ENCODE measurements at regions not wholly inside any gene's neighbourhood (a gene's known extent, or its start where the extent isn't known, plus 50 kb on each side); places are given as distances from the start of the nearest gene placed in this dataset.

- no peak for DNase-seq (ENCODE audit: low spot score)
Measured at GRCh38 chr14:97506626-97507025, 709.4 kb downstream of the VRK1 start.

GRCh38 chr14:97513891-97514290 is 716.7 kb downstream of the VRK1 start:
- DNase-seq (ENCODE audit: low spot score): no peak

- DNase-seq (ENCODE audit: low spot score): no peak
Measured at GRCh38 chr14:97517566-97518234, 720.5 kb downstream of the VRK1 start.

GRCh38 chr14:97523936-97524335 is 726.8 kb downstream of the VRK1 start:
- DNase-seq (ENCODE audit: low spot score): peak; percentile 85

DNA sequence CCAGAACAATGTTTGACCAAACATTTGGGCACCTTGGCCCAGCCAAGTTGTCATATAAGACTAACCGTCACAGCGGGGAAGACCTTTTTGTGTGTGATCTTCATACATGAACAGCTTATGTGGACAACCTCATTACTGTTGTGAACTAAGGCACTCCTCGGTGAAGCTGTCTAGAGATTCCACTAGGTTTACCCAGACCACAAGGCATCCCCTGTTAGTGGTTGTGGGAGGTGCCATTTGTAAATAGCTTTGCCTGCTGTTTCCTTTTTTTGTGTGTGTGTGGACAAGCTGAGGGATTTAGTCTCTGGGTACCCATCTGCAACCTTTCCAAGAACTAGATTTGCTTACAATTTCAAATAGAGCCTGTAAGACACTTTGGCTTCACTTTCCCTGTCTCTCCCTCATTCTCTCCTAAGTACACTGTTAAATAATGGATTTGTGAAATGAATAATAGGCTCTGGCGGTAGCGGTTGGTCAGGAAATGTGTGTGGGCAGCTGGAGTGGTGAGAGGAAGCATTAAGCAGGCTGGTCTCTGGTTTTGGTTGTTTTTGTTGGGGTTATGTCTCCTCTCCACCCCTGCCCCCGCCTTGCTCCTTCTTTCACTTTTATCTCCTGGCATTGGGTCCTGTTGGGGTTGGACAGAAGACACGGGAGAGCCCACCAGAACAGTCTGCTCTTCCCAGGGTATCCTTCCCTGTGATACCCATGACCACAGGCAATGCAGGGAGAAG is 727.6 kb downstream of the VRK1 start:
- DNase-seq (ENCODE audit: low spot score): peak; percentile 52

DNA sequence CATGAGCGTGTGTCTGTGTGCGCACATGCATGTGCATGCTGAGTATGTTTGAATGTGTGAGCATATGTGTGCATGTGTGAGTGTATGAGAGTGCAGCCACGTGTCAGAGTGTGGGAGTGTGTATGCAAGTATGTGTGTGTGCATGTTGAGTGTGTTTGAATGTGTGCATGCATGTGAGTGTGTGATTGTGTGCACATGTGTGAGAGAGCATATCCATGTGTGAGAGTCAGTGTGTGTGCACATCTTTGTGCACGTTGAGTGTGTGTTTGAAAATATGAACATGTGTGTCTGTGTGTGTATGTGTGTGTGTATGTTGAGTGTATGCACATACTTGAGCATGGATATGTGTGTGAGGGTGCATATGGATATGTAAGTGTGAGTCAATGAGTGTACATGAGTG is 730.8 kb downstream of the VRK1 start:
- no peak for DNase-seq (ENCODE audit: low spot score)

- no peak for DNase-seq (ENCODE audit: low spot score)
Measured at GRCh38 chr14:97532052-97532451, 734.9 kb downstream of the VRK1 start.

GRCh38 chr14:97536421-97536820 is 739.2 kb downstream of the VRK1 start:
- no peak for DNase-seq (ENCODE audit: low spot score)

DNA sequence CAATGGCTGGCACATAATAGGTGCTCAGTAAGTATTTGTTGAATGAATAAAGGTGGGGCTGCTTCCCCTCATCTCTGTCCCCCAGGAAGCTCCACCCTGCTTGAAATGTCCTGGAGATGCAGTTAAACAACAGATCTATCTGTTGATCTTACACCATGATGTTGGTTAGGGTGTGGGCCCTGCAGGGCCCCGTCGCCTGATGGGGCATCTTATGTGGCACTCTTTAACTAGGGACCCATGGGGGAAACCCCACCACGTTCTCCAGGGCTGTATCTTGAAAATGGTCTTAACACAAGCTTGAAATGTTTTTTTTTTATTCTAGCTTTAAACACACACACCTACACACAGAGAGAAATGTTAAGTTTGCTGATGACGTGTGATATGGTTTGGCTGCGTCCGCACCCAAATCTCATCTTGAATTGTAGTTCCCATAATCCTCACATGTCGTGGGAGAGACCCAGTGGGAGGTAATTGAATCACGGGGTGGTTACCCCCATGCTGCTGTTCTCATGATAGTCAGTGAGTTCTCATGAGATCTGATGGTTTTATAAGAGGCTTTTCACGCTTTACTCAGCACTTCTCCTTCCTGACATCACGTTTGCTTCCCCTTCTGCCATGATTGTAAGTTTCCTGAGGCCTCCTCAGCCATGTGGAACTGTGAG is 741.7 kb downstream of the VRK1 start:
- DNase-seq (ENCODE audit: low spot score): no peak

DNA sequence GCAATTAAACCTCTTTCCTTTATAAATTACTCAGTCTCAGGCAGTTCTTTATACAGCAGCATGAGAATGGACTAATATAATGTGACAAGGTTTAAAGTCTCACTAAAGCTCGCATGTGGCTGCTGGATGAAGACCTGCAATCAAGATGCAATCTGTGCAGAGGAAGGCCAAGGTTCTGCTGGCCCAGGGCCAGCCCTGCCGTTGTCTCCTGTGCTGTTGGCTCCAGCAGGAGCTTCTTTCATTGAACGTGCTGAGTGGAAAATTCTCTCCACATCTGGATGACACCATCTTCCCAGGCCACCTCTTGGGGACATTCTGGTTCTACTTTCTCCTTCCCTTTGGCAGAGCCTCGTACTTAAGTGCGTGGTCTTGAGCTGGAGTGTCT is 742.2 kb downstream of the VRK1 start:
- no peak for DNase-seq (ENCODE audit: low spot score)

GRCh38 chr14:97539884-97540283 is 742.7 kb downstream of the VRK1 start:
- DNase-seq (ENCODE audit: low spot score): no peak

- DNase-seq (ENCODE audit: low spot score): no peak
Measured at GRCh38 chr14:97543221-97543620, 746.0 kb downstream of the VRK1 start.

DNA sequence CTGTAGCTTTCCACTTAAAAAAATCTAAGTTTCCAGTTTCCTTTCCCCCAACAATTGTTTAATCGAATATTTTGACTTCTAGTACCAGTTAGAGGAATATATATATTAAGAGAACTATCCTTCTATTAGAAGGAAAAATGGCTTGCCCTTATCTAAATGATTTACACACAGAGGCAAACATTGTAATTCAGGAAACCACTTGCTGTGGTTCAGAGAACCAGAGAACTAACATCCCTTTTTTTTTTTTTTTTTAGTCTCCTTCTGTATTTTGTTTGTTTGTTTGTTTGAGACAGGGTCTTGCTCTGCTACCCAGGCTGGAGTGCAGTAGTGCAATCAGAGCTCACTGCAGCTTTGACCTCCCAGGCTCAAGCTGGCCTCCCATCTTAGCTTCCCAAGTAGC is 746.6 kb downstream of the VRK1 start:
- no peak for DNase-seq (ENCODE audit: low spot score)

DNA sequence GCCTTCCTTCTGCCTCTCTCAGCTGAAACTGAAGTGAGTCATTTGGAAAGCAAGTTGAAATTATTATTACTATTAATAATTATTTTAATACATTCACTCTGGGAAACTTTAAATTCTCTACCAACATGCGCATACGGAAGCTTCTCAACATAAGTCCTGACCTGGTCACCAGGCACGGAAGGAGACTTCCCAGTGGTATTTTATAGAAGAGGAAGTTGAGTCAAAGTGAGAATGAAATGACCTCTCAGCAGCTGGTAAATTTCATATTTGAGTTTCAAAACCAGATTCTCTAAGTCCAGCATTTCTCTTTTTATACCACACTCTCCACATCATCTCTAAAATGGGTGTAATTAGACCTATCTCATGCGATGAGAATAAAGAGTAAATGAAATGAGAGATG is 747.4 kb downstream of the VRK1 start:
- DNase-seq (ENCODE audit: low spot score): no peak

DNA sequence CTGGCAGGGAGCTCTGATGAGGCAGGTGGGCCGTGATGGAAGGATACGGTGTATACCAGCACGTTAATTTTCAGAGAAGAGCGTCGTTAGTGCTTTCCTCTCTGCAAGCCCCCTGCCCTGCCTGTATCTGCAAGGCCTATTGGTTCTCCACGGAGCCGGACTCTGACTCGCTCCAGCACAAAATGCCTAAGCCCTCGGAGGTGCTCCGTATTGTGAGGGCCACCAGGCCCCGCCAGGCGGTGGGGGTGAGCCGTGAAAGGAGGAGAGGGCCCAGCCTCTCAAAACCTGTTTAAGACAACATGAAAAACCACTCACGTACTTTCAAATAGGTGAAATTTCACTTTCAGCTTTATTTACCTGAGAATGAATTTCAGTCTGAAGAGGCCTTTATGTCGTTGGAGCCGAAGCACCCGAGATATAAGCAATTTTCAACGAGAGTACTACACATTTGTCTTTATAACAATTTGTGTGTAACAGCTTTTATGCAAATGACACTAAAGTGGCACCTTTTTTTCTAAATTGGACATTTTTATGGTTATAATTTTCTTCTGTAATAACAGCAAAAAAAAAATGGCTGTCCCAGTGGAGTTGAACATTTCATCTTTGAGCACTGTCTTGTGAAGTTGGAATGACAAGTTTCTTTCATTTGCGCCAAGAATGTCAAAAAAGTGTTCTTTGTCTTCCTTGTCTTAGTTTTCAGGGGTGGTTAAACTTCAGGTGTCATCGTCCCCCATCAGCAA is 749.5 kb downstream of the VRK1 start:
- no peak for DNase-seq (ENCODE audit: low spot score)

DNA sequence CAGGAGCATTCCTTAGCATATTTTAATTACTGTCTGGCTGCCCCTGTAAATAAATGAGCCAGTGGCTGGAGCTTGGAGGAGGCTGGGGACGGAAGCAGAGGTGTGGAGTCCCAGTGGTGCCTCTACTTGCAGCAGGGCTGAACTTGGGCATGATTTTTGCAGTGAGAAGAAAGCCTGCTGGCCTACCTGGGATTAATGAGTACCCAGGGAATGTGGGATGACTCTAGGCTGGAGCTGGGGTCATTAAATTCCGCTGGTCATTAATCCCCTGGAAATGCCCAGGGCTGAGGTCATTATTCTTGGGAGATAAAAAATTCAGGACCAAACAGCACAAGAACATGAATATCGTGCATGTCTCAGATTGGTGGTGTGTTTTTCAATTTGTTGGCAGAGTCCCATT is 753.3 kb downstream of the VRK1 start:
- DNase-seq (ENCODE audit: low spot score): no peak

DNA sequence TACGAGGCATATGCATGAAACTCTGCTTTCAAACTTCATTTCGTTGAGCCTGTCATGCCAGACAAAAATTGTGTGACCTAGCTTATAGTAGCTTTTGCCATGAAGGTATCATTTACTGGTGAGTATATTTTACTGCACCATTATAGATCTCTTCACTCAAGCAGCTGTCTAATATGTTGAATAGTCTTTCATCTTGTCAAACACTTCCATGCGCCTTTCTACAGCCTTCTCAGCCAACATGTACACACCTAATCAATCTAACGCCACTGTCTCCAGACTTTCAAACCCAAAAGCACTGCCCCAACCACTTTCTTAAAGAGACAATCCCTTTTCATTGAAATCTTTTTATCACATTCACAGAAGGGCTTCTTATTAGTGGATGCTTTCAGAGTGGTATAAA is 757.4 kb downstream of the VRK1 start:
- no peak for DNase-seq (ENCODE audit: low spot score)

DNA sequence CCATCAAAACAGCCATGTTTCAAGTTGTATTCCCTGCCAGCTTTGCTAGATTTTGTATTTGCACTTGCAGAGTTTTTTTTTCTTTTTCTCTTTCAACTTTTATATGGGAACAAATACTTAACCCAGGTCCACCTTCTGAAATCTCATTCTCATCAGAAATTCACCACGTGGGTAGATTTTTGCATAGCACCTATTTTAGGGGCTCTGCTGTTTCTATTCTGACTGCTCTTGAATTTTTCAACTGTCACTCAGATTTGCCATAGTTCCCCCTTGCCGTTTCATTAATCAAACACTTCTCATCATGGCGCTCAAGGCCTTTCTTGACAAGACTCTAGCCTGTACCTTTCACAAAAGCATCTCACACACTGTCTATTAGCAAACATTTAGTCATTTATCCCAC is 767.2 kb downstream of the VRK1 start:
- DNase-seq (ENCODE audit: low spot score): no peak

DNA sequence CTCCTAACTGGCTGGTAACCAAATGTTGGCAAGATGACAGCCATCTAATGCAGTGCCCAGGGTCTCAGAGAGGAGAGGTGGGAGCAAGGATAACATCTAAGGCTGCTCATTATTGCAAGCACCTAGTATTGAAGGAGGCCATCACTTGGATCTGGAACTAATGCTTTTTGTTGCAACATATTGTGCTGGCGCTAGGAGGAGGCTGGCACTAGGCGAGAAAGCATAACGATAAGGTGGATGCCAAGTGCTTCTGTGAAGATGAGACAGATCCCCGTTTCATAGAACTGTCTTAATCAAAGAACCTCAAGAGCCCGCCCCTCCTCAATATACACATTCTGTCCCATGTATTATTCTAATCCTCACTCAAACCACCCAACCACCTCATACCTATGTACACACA is 774.0 kb downstream of the VRK1 start:
- no peak for DNase-seq (ENCODE audit: low spot score)

DNA sequence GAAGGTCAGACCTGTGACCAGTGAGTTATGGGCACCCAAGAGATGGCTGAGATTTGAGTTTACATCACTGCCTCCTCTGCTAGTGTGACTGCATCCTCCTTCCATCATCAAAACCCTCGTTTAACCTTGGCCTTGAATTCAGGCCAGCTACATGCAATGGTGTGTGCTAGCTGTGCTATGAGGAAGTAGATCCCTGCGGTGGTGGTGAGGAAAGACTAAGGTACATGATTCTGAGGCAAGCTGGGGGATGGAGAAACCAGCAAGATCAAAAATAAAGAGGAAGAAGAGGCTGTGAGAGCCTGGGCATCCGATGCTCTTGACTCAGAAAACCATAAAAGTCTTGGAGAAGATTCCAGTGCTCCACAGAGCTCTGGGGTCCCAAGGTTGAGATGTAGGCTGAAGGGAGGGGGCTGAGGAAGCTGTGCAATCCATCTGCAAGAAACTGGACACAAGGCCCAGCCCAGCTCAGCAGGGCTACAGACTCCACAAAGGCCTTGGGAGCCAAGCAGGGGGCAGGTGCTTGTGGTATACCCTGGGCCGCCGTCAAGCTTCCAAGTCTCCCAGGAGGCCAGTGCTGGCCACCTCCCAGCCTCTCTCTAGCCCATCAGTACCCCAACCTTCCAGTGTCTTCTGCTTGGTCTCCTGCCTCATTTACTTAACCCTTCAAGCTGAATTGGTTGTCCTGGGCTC is 774.8 kb downstream of the VRK1 start:
- DNase-seq (ENCODE audit: low spot score): no peak

GRCh38 chr14:97572583-97573458 is 775.6 kb downstream of the VRK1 start:
- DNase-seq (ENCODE audit: low spot score): no peak
